K562 (cell line): ENCODE measurements at regions not wholly inside any gene's neighbourhood (a gene's known extent, or its start where the extent isn't known, plus 50 kb on each side); places are given as distances from the start of the nearest gene placed in this dataset.
A peak's percentile ranks its signal among the peaks of the same experiment; 100 is the strongest.

Experiments used
- ARHGAP35 ChIP-seq: fragments of 450-650 bp; IDR thresholded peaks from 2 replicates; pipeline ENCODE4 v1.6.1; 2018; ENCODE audit not compliant: partially characterized antibody
- ATF7 ChIP-seq: fragments of 450-650 bp; IDR thresholded peaks from 2 replicates; pipeline ENCODE4 v1.7.1; 2014; ENCODE audit warnings: mild to moderate bottlenecking, moderate library complexity
- BMI1 ChIP-seq: fragments of 150-350 bp; IDR thresholded peaks from 2 replicates; pipeline ENCODE4 v1.6.1; 2014; ENCODE audit warnings: low read length
- CHCHD3 ChIP-seq: fragments of 250-450 bp; sonication (Bioruptor Pico); IDR thresholded peaks from 2 replicates; pipeline ENCODE4 v2.1.2; 2022; ENCODE audit warnings: mild to moderate bottlenecking
- FOXJ2 ChIP-seq: fragments of 200-800 bp; sonication (Bioruptor generic); IDR thresholded peaks from 2 replicates; pipeline ENCODE4 v1.6.1; 2016; ENCODE audit warnings: missing genetic modification characterization, missing compliant biosample characterization
- FOXM1 ChIP-seq, 2 experiments: fragments of 450-650 bp in 1 of 2; sonication (generic) in 1 of 2; formaldehyde crosslinking in 1 of 2; IDR thresholded peaks; 2 replicates each; pipeline versions ENCODE4 v1.6.1 to v1.9.0; 2017 to 2022; ENCODE audit warnings: low read depth in 2 of 2, mild to moderate bottlenecking in 2 of 2, missing genetic modification reagents in 1 of 2, moderate library complexity in 1 of 2
- HDAC3 ChIP-seq: fragments of 450-650 bp; IDR thresholded peaks from 2 replicates; pipeline ENCODE4 v1.6.1; 2018; ENCODE audit warnings: borderline replicate concordance, mild to moderate bottlenecking, moderate library complexity; ENCODE audit not compliant: partially characterized antibody
- HOXB6 ChIP-seq: fragments of 250-450 bp; sonication (Bioruptor Pico); IDR thresholded peaks from 2 replicates; pipeline ENCODE4 v1.5.1; 2022; ENCODE audit warnings: mild to moderate bottlenecking, borderline replicate concordance
- NFATC3 ChIP-seq: fragments of 450-650 bp; IDR thresholded peaks from 2 replicates; pipeline ENCODE4 v1.6.1; 2017; ENCODE audit warnings: mild to moderate bottlenecking
- POLR3A ChIP-seq: IDR thresholded peaks from 2 replicates; pipeline ENCODE4 v1.6.1; 2011; ENCODE audit warnings: borderline replicate concordance, mild to moderate bottlenecking, moderate library complexity; ENCODE audit not compliant: insufficient read length, insufficient read depth; ENCODE audit errors: extremely low read depth
- RAD21 ChIP-seq, 2 experiments: fragments of 250-450 bp in 1 of 2; fragments of 450-650 bp in 1 of 2; sonication (Bioruptor Pico) in 1 of 2; formaldehyde crosslinking in 1 of 2; IDR thresholded peaks in 1 of 2; conservative IDR thresholded peaks in 1 of 2; 2 replicates each; pipeline versions ENCODE4 v1.4.0 to v1.8.0; 2020 to 2022; ENCODE audit warnings: mild to moderate bottlenecking in 2 of 2, moderate library complexity in 1 of 2
- RB1 ChIP-seq: fragments of 450-650 bp; IDR thresholded peaks from 2 replicates; pipeline ENCODE4 v1.6.1; 2017; ENCODE audit warnings: low read depth, mild to moderate bottlenecking
- SMARCE1 ChIP-seq: fragments of 450-650 bp; IDR thresholded peaks from 2 replicates; pipeline ENCODE4 v1.7.1; 2016; ENCODE audit warnings: mild to moderate bottlenecking
- STAT5B ChIP-seq: fragments of 250-450 bp; sonication (Bioruptor Pico); IDR thresholded peaks from 2 replicates; pipeline ENCODE4 v1.8.0; 2021; ENCODE audit warnings: mild to moderate bottlenecking, inconsistent platforms
- TAF7 ChIP-seq: fragments of 450-650 bp; IDR thresholded peaks from 2 replicates; pipeline ENCODE4 v1.6.1; 2016; ENCODE audit warnings: missing genetic modification characterization, missing compliant biosample characterization
- ZNF133 ChIP-seq: fragments of 250-450 bp; sonication (Bioruptor Pico); IDR thresholded peaks from 2 replicates; pipeline ENCODE4 v1.4.0; 2020; ENCODE audit warnings: mild to moderate bottlenecking
- ZNF77 ChIP-seq: fragments of 250-450 bp; sonication (Bioruptor Pico); IDR thresholded peaks from 2 replicates; pipeline ENCODE4 v1.5.0; 2020
- ZSCAN29 ChIP-seq: fragments of 450-650 bp; IDR thresholded peaks from 2 replicates; pipeline ENCODE4 v1.6.1; 2017
- TF ChIP-seq, protein P1 (sequence below): sonication (generic); formaldehyde crosslinking; IDR thresholded peaks from 2 replicates; pipeline ENCODE4 v1.8.0; 2022; ENCODE audit warnings: missing genetic modification reagents, mild to moderate bottlenecking, moderate library complexity, borderline replicate concordance
- TF ChIP-seq, protein P2 (sequence below): fragments of 250-450 bp; sonication (Bioruptor Pico); IDR thresholded peaks from 2 replicates; pipeline ENCODE4 v1.9.0; 2021; ENCODE audit warnings: mild to moderate bottlenecking
- TF ChIP-seq, protein P3 (sequence below): fragments of 250-450 bp; sonication (Bioruptor Pico); IDR thresholded peaks from 2 replicates; pipeline ENCODE4 v1.5.0; 2022; ENCODE audit warnings: mild to moderate bottlenecking
- TF ChIP-seq, protein P4 (sequence below): sonication (generic); formaldehyde crosslinking; IDR thresholded peaks from 2 replicates; pipeline ENCODE4 v1.9.0; 2022; ENCODE audit warnings: mild to moderate bottlenecking, missing genetic modification reagents
- TF ChIP-seq, protein P5 (sequence below): IDR thresholded peaks from 2 replicates; pipeline ENCODE4 v1.6.1; 2012; ENCODE audit warnings: low read depth, low read length, improper control_type of control experiment, borderline replicate concordance

DNA sequence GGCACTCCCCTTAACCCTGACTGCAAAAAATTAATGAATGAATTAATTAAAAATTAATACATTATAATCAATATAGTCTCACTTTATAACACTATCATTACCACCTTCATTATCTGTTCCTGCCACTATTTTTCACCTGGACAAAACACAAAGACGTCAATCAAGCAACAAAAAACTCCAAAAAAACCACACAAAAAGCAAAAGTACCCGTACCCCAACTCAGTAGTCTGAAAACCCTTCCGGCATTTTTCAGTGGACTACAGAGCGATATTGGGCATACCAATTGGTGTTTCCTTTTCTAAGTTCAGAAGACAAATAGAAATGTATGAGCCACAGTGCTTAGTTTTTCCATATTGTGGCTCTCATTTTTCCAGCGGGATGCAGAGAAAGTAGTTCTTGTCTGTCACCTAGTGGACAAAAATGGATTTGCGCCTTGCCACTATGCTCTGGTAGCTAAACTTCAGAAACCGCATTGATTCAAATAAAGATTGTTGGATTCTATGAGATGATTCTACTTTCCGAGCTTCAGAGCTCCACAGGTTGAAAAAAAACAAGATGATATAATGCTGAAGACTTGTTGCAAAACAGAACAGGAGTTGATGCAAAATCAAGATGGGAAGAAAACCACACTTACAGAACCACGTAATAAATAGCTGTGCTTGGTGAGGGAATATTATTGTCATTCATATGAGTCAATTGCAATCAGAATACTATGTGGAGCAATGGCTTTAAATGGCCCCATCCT is 50.6 kb upstream of the ITGB1 start (continued):
- no peak for TF ChIP-seq TAF7
- TF ChIP-seq FOXJ2 (tag): no peak
- TF ChIP-seq NFATC3: no peak
- TF ChIP-seq, protein P1, sequence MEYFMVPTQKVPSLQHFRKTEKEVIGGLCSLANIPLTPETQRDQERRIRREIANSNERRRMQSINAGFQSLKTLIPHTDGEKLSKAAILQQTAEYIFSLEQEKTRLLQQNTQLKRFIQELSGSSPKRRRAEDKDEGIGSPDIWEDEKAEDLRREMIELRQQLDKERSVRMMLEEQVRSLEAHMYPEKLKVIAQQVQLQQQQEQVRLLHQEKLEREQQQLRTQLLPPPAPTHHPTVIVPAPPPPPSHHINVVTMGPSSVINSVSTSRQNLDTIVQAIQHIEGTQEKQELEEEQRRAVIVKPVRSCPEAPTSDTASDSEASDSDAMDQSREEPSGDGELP: no peak
- TF ChIP-seq HOXB6 (CRISPR knock-in tag): no peak
- no peak for TF ChIP-seq ZSCAN29
- TF ChIP-seq, protein P2, sequence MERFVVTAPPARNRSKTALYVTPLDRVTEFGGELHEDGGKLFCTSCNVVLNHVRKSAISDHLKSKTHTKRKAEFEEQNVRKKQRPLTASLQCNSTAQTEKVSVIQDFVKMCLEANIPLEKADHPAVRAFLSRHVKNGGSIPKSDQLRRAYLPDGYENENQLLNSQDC (CRISPR knock-in tag): no peak
- TF ChIP-seq, protein P3, sequence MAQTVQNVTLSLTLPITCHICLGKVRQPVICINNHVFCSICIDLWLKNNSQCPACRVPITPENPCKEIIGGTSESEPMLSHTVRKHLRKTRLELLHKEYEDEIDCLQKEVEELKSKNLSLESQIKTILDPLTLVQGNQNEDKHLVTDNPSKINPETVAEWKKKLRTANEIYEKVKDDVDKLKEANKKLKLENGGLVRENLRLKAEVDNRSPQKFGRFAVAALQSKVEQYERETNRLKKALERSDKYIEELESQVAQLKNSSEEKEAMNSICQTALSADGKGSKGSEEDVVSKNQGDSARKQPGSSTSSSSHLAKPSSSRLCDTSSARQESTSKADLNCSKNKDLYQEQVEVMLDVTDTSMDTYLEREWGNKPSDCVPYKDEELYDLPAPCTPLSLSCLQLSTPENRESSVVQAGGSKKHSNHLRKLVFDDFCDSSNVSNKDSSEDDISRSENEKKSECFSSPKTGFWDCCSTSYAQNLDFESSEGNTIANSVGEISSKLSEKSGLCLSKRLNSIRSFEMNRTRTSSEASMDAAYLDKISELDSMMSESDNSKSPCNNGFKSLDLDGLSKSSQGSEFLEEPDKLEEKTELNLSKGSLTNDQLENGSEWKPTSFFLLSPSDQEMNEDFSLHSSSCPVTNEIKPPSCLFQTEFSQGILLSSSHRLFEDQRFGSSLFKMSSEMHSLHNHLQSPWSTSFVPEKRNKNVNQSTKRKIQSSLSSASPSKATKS: no peak
- TF ChIP-seq, protein P4, sequence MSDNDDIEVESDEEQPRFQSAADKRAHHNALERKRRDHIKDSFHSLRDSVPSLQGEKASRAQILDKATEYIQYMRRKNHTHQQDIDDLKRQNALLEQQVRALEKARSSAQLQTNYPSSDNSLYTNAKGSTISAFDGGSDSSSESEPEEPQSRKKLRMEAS: no peak
- no peak for TF ChIP-seq HDAC3
- no peak for TF ChIP-seq ZNF77 (CRISPR knock-in tag)
- TF ChIP-seq RAD21 (CRISPR knock-in tag; conservative IDR thresholded peaks at IDR 0.05 in 1 of 2, IDR thresholded peaks at IDR 0.05 in 1 of 2): peak; percentile 99 to 100
- TF ChIP-seq CHCHD3 (CRISPR knock-in tag): no peak
- TF ChIP-seq ARHGAP35: no peak
- no peak for TF ChIP-seq SMARCE1
- peak; percentile 73; the same call in 1 of the 2 replicates for TF ChIP-seq RB1
- no peak for TF ChIP-seq ZNF133 (CRISPR knock-in tag)
- no peak for TF ChIP-seq STAT5B (CRISPR knock-in tag)
- TF ChIP-seq FOXM1 (IDR thresholded peaks at IDR 0.05; ENCODE audit: low read depth): no peak
- no peak for TF ChIP-seq FOXM1 (CRISPR knock-in tag; IDR thresholded peaks at IDR 0.05; ENCODE audit: low read depth)
- no peak for TF ChIP-seq ATF7
- no peak for TF ChIP-seq POLR3A
- TF ChIP-seq, protein P5, sequence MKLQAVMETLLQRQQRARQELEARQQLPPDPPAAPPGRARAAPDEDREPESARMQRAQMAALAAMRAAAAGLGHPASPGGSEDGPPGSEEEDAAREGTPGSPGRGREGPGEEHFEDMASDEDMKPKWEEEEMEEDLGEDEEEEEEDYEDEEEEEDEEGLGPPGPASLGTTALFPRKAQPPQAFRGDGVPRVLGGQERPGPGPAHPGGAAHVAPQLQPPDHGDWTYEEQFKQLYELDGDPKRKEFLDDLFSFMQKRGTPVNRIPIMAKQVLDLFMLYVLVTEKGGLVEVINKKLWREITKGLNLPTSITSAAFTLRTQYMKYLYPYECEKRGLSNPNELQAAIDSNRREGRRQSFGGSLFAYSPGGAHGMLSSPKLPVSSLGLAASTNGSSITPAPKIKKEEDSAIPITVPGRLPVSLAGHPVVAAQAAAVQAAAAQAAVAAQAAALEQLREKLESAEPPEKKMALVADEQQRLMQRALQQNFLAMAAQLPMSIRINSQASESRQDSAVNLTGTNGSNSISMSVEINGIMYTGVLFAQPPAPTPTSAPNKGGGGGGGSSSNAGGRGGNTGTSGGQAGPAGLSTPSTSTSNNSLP: no peak
- TF ChIP-seq BMI1: no peak
